H9 (cell line): ENCODE measurements at regions not wholly inside any gene's neighbourhood (a gene's known extent, or its start where the extent isn't known, plus 50 kb on each side); places are given as distances from the start of the nearest gene placed in this dataset.

Experiments used
- DNase-seq: peaks from one replicate; pipeline ENCODE4 v3.0.0-alpha.2; 2017
- H2AFZ ChIP-seq: one replicate; pipeline ENCODE4 v1.6.1; 2013; ENCODE audit warnings: mild to moderate bottlenecking, low read length, control low read depth, moderate library complexity
- H2AK5ac ChIP-seq: 2 replicates; pipeline ENCODE4 v1.6.1; 2013; ENCODE audit warnings: low read length, control low read depth, mixed read lengths; ENCODE audit not compliant: insufficient read length
- H2BK120ac ChIP-seq: one replicate; pipeline ENCODE4 v1.6.1; 2013; ENCODE audit warnings: low read depth, mild to moderate bottlenecking, low read length, control low read depth, inconsistent platforms; ENCODE audit not compliant: poor library complexity, severe bottlenecking
- H2BK12ac ChIP-seq: 2 replicates; pipeline ENCODE4 v1.6.1; 2013; ENCODE audit warnings: low read length, control low read depth, mixed read lengths, low read depth; ENCODE audit not compliant: insufficient read length
- H2BK15ac ChIP-seq: 2 replicates; pipeline ENCODE4 v1.6.1; 2013; ENCODE audit warnings: low read depth, low read length, control low read depth
- H2BK20ac ChIP-seq: one replicate; pipeline ENCODE4 v1.6.1; 2013; ENCODE audit warnings: low read depth, mild to moderate bottlenecking, low read length, control low read depth, inconsistent platforms; ENCODE audit not compliant: poor library complexity, severe bottlenecking
- H2BK5ac ChIP-seq: 2 replicates; pipeline ENCODE4 v1.6.1; 2013; ENCODE audit warnings: low read length, control low read depth, mixed read lengths; ENCODE audit not compliant: insufficient read length
- H3K14ac ChIP-seq: 2 replicates; pipeline ENCODE4 v1.6.1; 2013; ENCODE audit warnings: low read length, control low read depth; ENCODE audit not compliant: insufficient read depth
- H3K18ac ChIP-seq: 2 replicates; pipeline ENCODE4 v1.6.1; 2013; ENCODE audit warnings: low read depth, mild to moderate bottlenecking, mixed read lengths, low read length, control low read depth; ENCODE audit not compliant: insufficient read length
- H3K23ac ChIP-seq: 2 replicates; pipeline ENCODE4 v1.6.1; 2013; ENCODE audit warnings: low read length, control low read depth, mixed read lengths, low read depth; ENCODE audit not compliant: insufficient read length
- H3K23me2 ChIP-seq: 2 replicates; pipeline ENCODE4 v1.6.1; 2013; ENCODE audit warnings: low read depth, mild to moderate bottlenecking, mixed read lengths, low read length, control low read depth; ENCODE audit not compliant: insufficient read length, poor library complexity, severe bottlenecking
- H3K27ac ChIP-seq: 2 replicates; pipeline ENCODE4 v1.5.1; 2013; ENCODE audit warnings: low read length, control low read depth, mixed read lengths, low read depth; ENCODE audit not compliant: insufficient read length
- H3K27me3 ChIP-seq: 2 replicates; pipeline ENCODE4 v1.6.1; 2013; ENCODE audit warnings: low read length, control low read depth, inconsistent platforms; ENCODE audit not compliant: insufficient read depth
- H3K4ac ChIP-seq: 2 replicates; pipeline ENCODE4 v1.6.1; 2013; ENCODE audit warnings: low read depth, mild to moderate bottlenecking, control low read depth, inconsistent platforms, low read length, moderate library complexity
- H3K4me1 ChIP-seq: 2 replicates; pipeline ENCODE4 v1.6.1; 2013; ENCODE audit warnings: low read length, control low read depth, inconsistent platforms; ENCODE audit not compliant: insufficient read depth
- H3K4me2 ChIP-seq: 2 replicates; pipeline ENCODE4 v1.6.1; 2013; ENCODE audit warnings: low read length, control low read depth, mixed read lengths; ENCODE audit not compliant: insufficient read length, insufficient read depth
- H3K56ac ChIP-seq: 2 replicates; pipeline ENCODE4 v1.6.1; 2013; ENCODE audit warnings: low read depth, mild to moderate bottlenecking, mixed read lengths, low read length, control low read depth; ENCODE audit not compliant: insufficient read length
- H3K79me1 ChIP-seq: 2 replicates; pipeline ENCODE4 v1.6.1; 2013; ENCODE audit warnings: low read depth, mild to moderate bottlenecking, moderate library complexity, low read length, control low read depth, inconsistent platforms; ENCODE audit not compliant: insufficient read depth, poor library complexity, severe bottlenecking
- H3K79me2 ChIP-seq: 2 replicates; pipeline ENCODE4 v1.6.1; 2013; ENCODE audit warnings: low read length, control low read depth, inconsistent platforms; ENCODE audit not compliant: insufficient read depth
- H3K9ac ChIP-seq: 2 replicates; pipeline ENCODE4 v1.6.1; 2013; ENCODE audit warnings: low read length, control low read depth, mixed read lengths; ENCODE audit not compliant: insufficient read length; ENCODE audit errors: extremely low read depth
- H3K9me3 ChIP-seq: one replicate; pipeline ENCODE4 v1.6.1; 2013; ENCODE audit warnings: low read depth, low read length, inconsistent platforms; ENCODE audit not compliant: control insufficient read depth
- H3T11ph ChIP-seq: one replicate; pipeline ENCODE4 v1.6.1; 2013; ENCODE audit warnings: mild to moderate bottlenecking, low read length, control low read depth, inconsistent platforms
- H4K20me1 ChIP-seq: one replicate; pipeline ENCODE4 v1.6.1; 2013; ENCODE audit not compliant: control insufficient read depth, insufficient read length, insufficient read depth
- H4K5ac ChIP-seq: 2 replicates; pipeline ENCODE4 v1.6.1; 2013; ENCODE audit warnings: low read depth, mild to moderate bottlenecking, mixed read lengths, low read length, control low read depth; ENCODE audit not compliant: insufficient read length
- H4K8ac ChIP-seq: replicated peaks from 2 replicates; pipeline ENCODE4 v1.6.1; 2013; ENCODE audit warnings: low read length, control low read depth, mixed read lengths, low read depth; ENCODE audit not compliant: insufficient read length
- H4K91ac ChIP-seq: 2 replicates; pipeline ENCODE4 v1.6.1; 2013; ENCODE audit warnings: low read depth, mild to moderate bottlenecking, moderate library complexity, mixed read lengths, low read length, control low read depth; ENCODE audit not compliant: insufficient read length
- H3K27ac Mint-ChIP-seq, 3 experiments: 2 replicates in 2 of 3; 3 replicates in 1 of 3; pipeline ENCODE4 v1.8.0; 2020 to 2021; ENCODE audit warnings: mixed read lengths in 3 of 3, mild to moderate bottlenecking in 1 of 3, moderate library complexity in 1 of 3
- H3K27me3 Mint-ChIP-seq: 2 replicates; pipeline ENCODE4 v1.8.0; 2021; ENCODE audit warnings: low read depth, mild to moderate bottlenecking, moderate library complexity, mixed read lengths
- H3K36me3 Mint-ChIP-seq, 3 experiments: 2 replicates in 2 of 3; 3 replicates in 1 of 3; pipeline ENCODE4 v1.8.0; 2020 to 2021; ENCODE audit warnings: low read depth in 3 of 3, mixed read lengths in 3 of 3; ENCODE audit not compliant: insufficient read depth in 1 of 3
- H3K4me1 Mint-ChIP-seq, 2 experiments: 2 replicates each; pipeline ENCODE4 v1.8.0; 2020; ENCODE audit warnings: mixed read lengths in 2 of 2
- H3K4me3 Mint-ChIP-seq, 2 experiments: 2 replicates in 1 of 2; 3 replicates in 1 of 2; pipeline ENCODE4 v1.8.0; 2020 to 2021; ENCODE audit warnings: mild to moderate bottlenecking in 2 of 2, mixed read lengths in 2 of 2, moderate library complexity in 1 of 2
- H3K9me3 Mint-ChIP-seq, 2 experiments: 2 replicates in 1 of 2; 3 replicates in 1 of 2; pipeline ENCODE4 v1.8.0; 2020; ENCODE audit warnings: mild to moderate bottlenecking in 2 of 2, mixed read lengths in 2 of 2, moderate library complexity in 1 of 2
- CTCF ChIP-seq: fragments of 200-600 bp; sonication (generic); conservative IDR thresholded peaks from 3 replicates; pipeline ENCODE4 v1.8.0; 2021; ENCODE audit warnings: antibody characterized with exemption, mild to moderate bottlenecking

- H3K23me2 ChIP-seq = no peaks in the 10 kb centered on the region
- no peaks in the 10 kb centered on the region for H4K20me1 ChIP-seq
- H2BK5ac ChIP-seq = no peak overlapping the region
- no peaks in the 10 kb centered on the region for H3K27me3 ChIP-seq
- H3K4me1 Mint-ChIP-seq = no peaks in the 10 kb centered on the region
- no peak overlapping the region for H3K23ac ChIP-seq
- no peak overlapping the region for H2BK12ac ChIP-seq
- no peaks in the 10 kb centered on the region for H3K79me2 ChIP-seq
- no peak overlapping the region for H2AFZ ChIP-seq
- H2AK5ac ChIP-seq = no peak overlapping the region
- no peak overlapping the region for H2BK20ac ChIP-seq
- H3K27me3 Mint-ChIP-seq = no peaks in the 10 kb centered on the region
- H4K91ac ChIP-seq = no peak overlapping the region
- H3K36me3 Mint-ChIP-seq = peaks cover 0 to 6% (median 0%) of the 10 kb centered on the region in 3 experiments; a peak in 4 of 7 replicates
- no peak overlapping the region for H3K27ac ChIP-seq
- H3K4me2 ChIP-seq = no peak overlapping the region
- no peak for DNase-seq
- H3K79me1 ChIP-seq = no peaks in the 10 kb centered on the region
- no peak overlapping the region for H3K56ac ChIP-seq
- no peak overlapping the region for H2BK15ac ChIP-seq
- no peak for TF ChIP-seq CTCF
- no peak overlapping the region for H3K4me3 Mint-ChIP-seq
- no peak overlapping the region for H2BK120ac ChIP-seq
- H3K4ac ChIP-seq = no peak overlapping the region
- H3K14ac ChIP-seq = no peak overlapping the region
- no peaks in the 10 kb centered on the region for H3K4me1 ChIP-seq
- H4K8ac ChIP-seq = no peak overlapping the region
- H4K5ac ChIP-seq = no peak overlapping the region
- H3K9me3 Mint-ChIP-seq = peaks cover 6 to 13% of the 10 kb centered on the region in 2 experiments; a peak in 4 of 5 replicates
- no peak overlapping the region for H3K27ac Mint-ChIP-seq
- no peaks in the 10 kb centered on the region for H3K9me3 ChIP-seq
- H3K9ac ChIP-seq = no peak overlapping the region
- H3K18ac ChIP-seq = no peak overlapping the region
- no peak overlapping the region for H3T11ph ChIP-seq
Observed at GRCh38 chr18:34287825-34288224, 63.1 kb upstream of the NOL4 start.
